ENCODE measurements at regions not wholly inside any gene's neighbourhood (a gene's known extent, or its start where the extent isn't known, plus 50 kb on each side); places are given as distances from the start of the nearest gene placed in this dataset.

GRCh38 chr12:127538316-127538715, 728.7 kb upstream of the TMEM132C start:
- no peak for DNase-seq (ENCODE audit: low read depth)
- no peak overlapping the region for H3K4me3 ChIP-seq (ENCODE audit: low read depth, low read length)
- TF ChIP-seq CTCF (conservative IDR thresholded peaks at IDR 0.05; ENCODE audit: low read depth, low read length): no peak

- no peak for TF ChIP-seq CTCF (conservative IDR thresholded peaks at IDR 0.05; ENCODE audit: low read depth, low read length)
- H3K4me3 ChIP-seq (ENCODE audit: low read depth, low read length): no peak overlapping the region
- DNase-seq (ENCODE audit: low read depth): no peak
Measured at GRCh38 chr12:127539226-127539858, 727.6 kb upstream of the TMEM132C start.

- no peak overlapping the region for H3K4me3 ChIP-seq (ENCODE audit: low read depth, low read length)
- no peak for DNase-seq (ENCODE audit: low read depth)
- no peak for TF ChIP-seq CTCF (conservative IDR thresholded peaks at IDR 0.05; ENCODE audit: low read depth, low read length)
Measured at GRCh38 chr12:127542391-127542790, 724.6 kb upstream of the TMEM132C start.

- no peak for TF ChIP-seq CTCF (conservative IDR thresholded peaks at IDR 0.05; ENCODE audit: low read depth, low read length)
- DNase-seq (ENCODE audit: low read depth): no peak
Measured at GRCh38 chr12:127542931-127543330, 724.0 kb upstream of the TMEM132C start.

GRCh38 chr12:127546721-127547505, 720.1 kb upstream of the TMEM132C start:
- TF ChIP-seq CTCF (conservative IDR thresholded peaks at IDR 0.05; ENCODE audit: low read depth, low read length): no peak
- no peak overlapping the region for H3K4me3 ChIP-seq (ENCODE audit: low read depth, low read length)
- no peak for DNase-seq (ENCODE audit: low read depth)

More at GRCh38 chr12:127542931-127543330, 724.0 kb upstream of the TMEM132C start:
- no peak overlapping the region for H3K4me3 ChIP-seq (ENCODE audit: low read depth, low read length)

GRCh38 chr12:127548123-127548553, 718.8 kb upstream of the TMEM132C start:
- H3K4me3 ChIP-seq (ENCODE audit: low read depth, low read length): no peak overlapping the region
- no peak for DNase-seq (ENCODE audit: low read depth)

More at GRCh38 chr12:127548123-127548553, 718.8 kb upstream of the TMEM132C start:
- TF ChIP-seq CTCF (conservative IDR thresholded peaks at IDR 0.05; ENCODE audit: low read depth, low read length): no peak
